ENCODE measurements at regions not wholly inside any gene's neighbourhood (a gene's known extent, or its start where the extent isn't known, plus 50 kb on each side); places are given as distances from the start of the nearest gene placed in this dataset.

GRCh38 chr4:14043203-14043602 is 415.7 kb upstream of the BOD1L1 start:
- no peaks in the 10 kb centered on the region for H3K27me3 ChIP-seq (replicated peaks in 1 of 7)
- TF ChIP-seq CTCF (IDR thresholded peaks at IDR 0.05 in 8 of 11, conservative IDR thresholded peaks at IDR 0.05 in 3 of 11): no peak
- no peak for TF ChIP-seq POLR2AphosphoS5 (IDR thresholded peaks at IDR 0.05)
- TF ChIP-seq POLR2A (IDR thresholded peaks at IDR 0.05): no peak
- intact Hi-C loops (cut with DNase I; ENCODE audit: low total_unique reads): no loop called here
- no peak overlapping the region for H3K4me3 ChIP-seq
- no peaks in the 10 kb centered on the region for H3K9me3 ChIP-seq
- no peak overlapping the region for H3K27ac ChIP-seq
- H3K4me1 ChIP-seq: no peaks in the 10 kb centered on the region
- DNase-seq: no peak
- H3K36me3 ChIP-seq: no peaks in the 10 kb centered on the region

- Histone ChIP-seq H3K4me1 (no peaks in the 10 kb centered on the region), H3K9me3 (no peaks in the 10 kb centered on the region), H3K36me3 (no peaks in the 10 kb centered on the region), H3K27ac (no peak overlapping the region), H3K4me3 (no peak overlapping the region), H3K27me3 (replicated peaks in 1 of 7) (no peaks in the 10 kb centered on the region)
- DNase-seq: no peak
- no peak for TF ChIP-seq CTCF (IDR thresholded peaks at IDR 0.05 in 8 of 11, conservative IDR thresholded peaks at IDR 0.05 in 3 of 11)
- no peak for TF ChIP-seq POLR2A (IDR thresholded peaks at IDR 0.05)
- no peak for TF ChIP-seq POLR2AphosphoS5 (IDR thresholded peaks at IDR 0.05)
- intact Hi-C loops (cut with DNase I; ENCODE audit: low total_unique reads): no loop called here
Measured at GRCh38 chr4:14046642-14047041, 419.1 kb upstream of the BOD1L1 start.

- Histone ChIP-seq H3K27me3 (replicated peaks in 1 of 7) (no peaks in the 10 kb centered on the region), H3K4me3 (no peak overlapping the region), H3K27ac (no peak overlapping the region), H3K36me3 (no peaks in the 10 kb centered on the region), H3K4me1 (no peaks in the 10 kb centered on the region), H3K9me3 (no peaks in the 10 kb centered on the region)
- no peak for TF ChIP-seq POLR2A (IDR thresholded peaks at IDR 0.05)
- no peak for TF ChIP-seq POLR2AphosphoS5 (IDR thresholded peaks at IDR 0.05)
- no peak for TF ChIP-seq CTCF (IDR thresholded peaks at IDR 0.05 in 8 of 11, conservative IDR thresholded peaks at IDR 0.05 in 3 of 11)
- intact Hi-C loops (cut with DNase I; ENCODE audit: low total_unique reads): no loop called here
- 88 to 97% (median 94%) methylated on average over 1 of the region's 1 CpG for WGBS, 5 donors
- no peak for DNase-seq
Measured at GRCh38 chr4:14047840-14048239, 420.3 kb upstream of the BOD1L1 start.

- DNase-seq: no peak
- Histone ChIP-seq H3K27me3 (replicated peaks in 1 of 7) (no peaks in the 10 kb centered on the region), H3K4me3 (no peak overlapping the region), H3K27ac (no peak overlapping the region), H3K36me3 (no peaks in the 10 kb centered on the region), H3K4me1 (no peaks in the 10 kb centered on the region), H3K9me3 (no peaks in the 10 kb centered on the region)
- intact Hi-C loops (cut with DNase I; ENCODE audit: low total_unique reads): no loop called here
- TF ChIP-seq CTCF (IDR thresholded peaks at IDR 0.05 in 8 of 11, conservative IDR thresholded peaks at IDR 0.05 in 3 of 11) (no peak), POLR2AphosphoS5 (IDR thresholded peaks at IDR 0.05) (no peak), POLR2A (IDR thresholded peaks at IDR 0.05) (no peak)
Measured at GRCh38 chr4:14049946-14050345, 422.4 kb upstream of the BOD1L1 start.

Data from spleen (tissue), 11 donors.